SKM-1 (cell line): ENCODE measurements at regions not wholly inside any gene's neighbourhood (a gene's known extent, or its start where the extent isn't known, plus 50 kb on each side); places are given as distances from the start of the nearest gene placed in this dataset.

ENCODE experiments used
- DNase-seq: peaks from one replicate; lab custom pipeline; 2025; ENCODE audit not compliant: unreplicated experiment; lab: John Stamatoyannopoulos, UW

DNA sequence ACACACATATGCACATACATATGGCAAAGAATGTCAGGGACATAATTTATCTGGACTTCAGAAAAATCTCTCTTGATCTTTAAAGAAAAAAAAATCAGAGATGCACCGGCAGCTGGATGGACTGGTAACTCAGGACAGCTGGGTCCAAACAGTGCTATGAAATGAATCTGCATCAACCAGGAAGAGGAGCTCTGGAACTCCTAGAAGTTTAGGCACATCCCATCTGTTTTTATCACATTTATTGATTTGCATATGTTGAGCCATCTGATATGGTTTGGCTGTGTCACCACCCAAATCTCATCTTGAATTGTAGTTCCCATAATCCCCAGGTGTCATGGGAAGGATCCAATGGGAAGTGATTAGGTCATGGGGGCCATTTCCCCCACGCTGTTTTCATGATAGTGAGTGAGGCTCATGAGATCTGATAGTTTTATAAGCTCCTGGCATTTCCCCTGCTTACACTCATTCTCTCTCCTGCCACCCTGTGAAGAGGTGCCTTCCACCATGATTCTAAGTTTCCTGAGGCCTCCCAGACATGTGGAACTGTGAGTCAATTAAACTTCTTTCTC is 87.7 kb upstream of the AKIP1 start:
- DNase-seq, result no peak

DNA sequence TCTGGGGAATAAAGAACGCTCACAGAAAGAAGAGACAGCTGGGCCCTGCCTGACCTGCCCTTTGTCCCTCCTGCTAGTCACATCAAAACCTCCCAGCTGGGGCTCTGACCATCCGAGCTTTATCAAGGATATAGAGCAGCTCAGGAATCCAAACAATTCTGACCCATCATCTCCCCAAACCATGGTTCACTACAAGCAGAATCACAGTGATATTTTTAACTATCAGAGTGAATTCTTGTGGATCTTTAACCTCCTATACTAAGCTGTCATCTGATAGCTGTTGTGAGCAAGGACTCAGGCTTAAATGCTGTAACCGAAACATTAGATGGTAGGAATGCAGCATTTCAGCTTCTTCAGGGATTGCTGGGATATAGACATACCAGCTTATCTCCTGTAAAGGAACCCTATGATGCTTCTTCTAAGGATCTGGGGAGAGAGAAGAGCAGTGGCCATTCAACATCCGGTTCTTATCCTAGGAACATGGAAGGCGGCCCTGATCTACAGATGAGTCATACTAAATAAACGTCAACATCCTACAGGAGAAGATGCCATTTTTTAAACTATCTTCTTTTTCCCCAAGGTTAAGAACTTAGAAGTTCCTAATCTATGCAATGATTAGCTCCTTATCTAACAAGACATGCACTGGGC is 84.7 kb upstream of the AKIP1 start:
- no peak for DNase-seq

DNA sequence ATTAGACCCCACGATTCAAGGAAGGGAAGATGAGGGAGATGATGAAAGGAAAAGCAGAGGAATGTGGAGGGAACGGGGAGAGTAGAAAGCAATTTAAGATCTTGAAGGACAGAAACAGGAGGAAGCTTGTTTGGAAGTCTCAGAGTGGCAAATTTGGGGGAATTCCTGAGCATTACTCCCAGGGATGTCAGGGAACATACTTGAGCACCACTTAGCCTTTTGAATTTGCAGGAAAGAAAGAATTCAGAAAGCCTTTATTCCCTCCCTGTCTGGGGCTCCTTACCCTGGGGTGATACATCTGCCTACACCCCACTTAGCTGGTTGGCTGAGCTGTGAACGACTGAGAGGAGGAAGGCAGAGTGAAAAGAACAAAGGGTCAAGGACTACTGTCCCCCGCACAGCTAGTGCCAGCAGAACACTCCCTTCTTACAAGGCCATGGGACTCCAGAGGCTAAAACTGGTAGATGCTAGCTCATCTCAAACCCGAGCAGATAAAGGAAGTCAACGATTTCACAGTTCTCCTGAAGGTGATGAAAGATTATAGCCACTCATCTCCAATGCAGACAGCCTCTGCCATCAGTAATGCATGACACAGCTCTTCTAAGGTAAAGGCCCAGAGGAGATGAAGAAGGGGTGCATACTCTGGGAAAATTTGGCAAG is 84.0 kb upstream of the AKIP1 start:
- peak; percentile 91 for DNase-seq

DNA sequence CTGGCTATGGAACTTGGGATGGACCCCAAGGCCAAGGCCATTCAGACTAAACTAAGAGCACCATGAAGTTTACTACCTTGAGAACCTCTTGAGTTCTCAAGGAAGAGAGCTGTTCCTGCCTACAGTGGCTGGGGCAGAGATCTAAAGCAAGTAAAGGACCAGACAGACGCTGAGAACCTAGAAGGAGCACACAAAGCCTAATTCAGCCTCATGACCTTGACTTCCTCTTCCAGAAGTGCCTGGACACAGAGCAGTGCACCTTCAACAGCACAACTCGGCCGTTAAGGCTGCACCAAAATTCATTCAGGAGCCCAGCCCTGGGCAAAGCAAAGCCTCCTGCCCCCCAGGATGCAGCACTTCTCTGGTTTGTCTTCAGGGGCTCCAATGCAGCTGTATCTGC is 82.9 kb upstream of the AKIP1 start:
- DNase-seq, result peak; percentile 40

DNA sequence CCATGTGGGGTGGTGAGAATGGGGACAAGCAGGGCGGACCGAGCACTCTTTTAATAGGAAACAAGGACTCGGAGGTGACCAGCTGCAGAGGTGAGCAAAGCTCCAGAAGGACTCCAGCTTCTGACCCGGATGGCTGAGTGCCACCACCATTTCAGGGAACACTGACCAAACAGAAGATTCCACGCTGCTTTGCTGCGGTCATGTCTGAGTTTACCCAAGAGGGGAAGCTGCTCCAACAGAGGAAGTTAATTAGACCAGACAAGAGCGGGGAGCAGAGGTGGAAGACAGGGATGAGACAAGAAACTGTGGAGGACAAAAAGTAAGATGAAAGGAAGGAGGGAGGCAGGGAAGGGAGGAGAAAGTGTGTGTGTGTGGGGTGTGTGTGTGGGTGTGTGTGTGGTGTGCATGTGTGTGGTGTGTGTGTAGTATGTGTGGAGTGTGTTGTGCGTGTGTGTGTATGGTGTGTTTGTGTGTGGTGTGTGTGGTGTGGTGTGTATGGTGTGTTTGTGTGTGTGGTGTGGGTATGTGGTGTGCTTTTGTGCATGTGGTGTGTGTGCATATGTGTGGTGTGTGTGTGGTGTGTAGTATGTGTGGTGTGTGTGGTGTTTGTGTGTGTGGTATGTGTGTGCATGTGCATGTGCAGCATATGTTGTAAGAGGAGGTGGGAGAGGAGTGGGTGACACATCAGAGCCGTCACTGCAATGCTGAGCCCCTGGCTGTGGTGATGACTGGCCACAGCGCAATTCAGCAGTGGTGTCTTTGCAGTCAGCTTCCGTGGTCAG is 82.2 kb upstream of the AKIP1 start:
- peak; percentile 79 for DNase-seq

DNA sequence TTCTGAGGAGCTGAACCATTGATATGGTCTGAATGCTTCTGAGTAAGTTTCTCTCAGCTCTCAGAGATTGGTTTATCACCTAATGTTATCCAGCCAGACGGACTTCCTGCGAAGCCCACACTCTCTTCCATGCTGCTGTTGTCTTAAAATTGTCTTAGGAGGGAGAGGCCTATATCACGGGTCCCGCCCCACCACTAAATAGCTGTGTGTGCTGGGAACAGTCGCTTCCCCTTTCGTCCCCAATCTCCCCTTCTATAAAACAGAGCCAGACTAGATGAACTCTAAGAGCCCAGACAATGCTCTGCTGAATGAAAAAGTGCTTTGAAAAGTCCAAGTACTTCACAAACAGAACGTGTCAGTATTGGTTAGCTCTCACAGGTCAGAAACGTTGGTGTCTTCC is 81.4 kb upstream of the AKIP1 start:
- no peak for DNase-seq

DNA sequence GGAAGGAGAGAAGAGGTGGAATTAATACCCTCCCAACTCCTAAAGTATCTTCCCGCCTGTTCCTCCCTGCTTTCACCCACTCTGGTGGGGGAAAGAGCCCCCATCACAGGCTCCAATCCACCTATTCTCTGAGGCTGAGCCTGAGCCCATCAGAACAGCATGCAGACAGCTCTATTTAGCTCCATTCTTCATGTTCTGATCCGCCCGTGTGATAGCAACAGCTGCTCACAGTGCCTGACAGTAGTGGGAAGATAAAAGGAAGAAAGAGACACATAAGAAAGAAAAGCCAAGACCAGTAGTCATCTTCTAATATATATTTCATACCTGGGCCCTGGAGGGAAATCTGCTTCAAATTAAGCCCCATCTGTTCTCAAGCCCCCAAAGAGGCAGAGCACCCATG is 80.3 kb upstream of the AKIP1 start:
- DNase-seq, result no peak

DNA sequence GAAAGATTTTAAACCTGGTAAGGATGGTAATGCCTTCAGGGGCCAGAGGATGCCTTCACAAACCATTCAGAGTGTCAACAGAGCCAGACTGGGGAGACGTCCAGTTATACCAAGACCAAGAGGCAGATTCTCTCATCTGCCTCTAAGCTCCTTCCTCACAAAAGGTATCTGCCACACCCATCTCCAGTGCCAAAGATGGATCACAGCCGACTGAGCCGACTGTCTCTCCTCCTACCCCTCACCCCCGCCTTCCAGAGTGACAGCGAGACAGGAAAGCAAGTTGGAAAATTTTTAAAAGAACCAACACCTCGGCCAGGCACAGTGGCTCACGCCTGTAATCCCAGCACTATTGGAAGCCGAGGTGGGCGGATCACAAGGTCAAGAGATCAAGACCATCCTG is 79.1 kb upstream of the AKIP1 start:
- no peak for DNase-seq

DNA sequence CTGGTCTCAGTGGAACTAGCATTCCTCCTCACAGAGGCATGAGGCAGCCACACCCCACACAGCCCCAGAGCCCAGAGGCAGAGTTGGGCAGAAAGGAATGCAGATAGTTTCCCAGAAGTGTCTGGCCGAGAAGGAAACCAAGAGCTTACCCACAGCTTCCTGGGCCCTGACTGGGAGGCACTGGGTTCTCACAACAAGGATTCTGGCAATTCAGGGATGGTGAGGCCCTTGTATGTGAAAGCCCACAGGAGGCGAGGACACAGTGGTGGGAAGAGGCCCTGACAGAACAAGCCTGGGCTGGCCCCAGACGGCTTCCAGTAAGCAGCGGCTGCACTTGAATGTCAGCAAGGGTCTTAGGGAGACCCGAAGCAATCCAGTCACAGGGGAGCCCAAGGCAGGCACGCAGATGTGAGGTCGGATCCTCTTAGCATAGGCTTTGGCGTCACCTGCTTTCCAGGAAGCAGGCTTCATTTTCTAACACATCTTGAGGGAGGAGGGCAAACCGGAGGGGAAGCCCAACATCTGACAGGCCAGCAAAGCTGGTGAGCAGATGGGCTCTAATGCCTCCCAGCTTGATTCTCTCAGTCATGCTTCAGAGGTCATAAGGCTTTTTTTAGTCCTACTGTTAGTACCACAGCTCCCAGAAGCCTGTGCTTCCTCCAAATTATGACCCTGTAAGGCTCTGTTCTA is 78.3 kb upstream of the AKIP1 start:
- no peak for DNase-seq

DNA sequence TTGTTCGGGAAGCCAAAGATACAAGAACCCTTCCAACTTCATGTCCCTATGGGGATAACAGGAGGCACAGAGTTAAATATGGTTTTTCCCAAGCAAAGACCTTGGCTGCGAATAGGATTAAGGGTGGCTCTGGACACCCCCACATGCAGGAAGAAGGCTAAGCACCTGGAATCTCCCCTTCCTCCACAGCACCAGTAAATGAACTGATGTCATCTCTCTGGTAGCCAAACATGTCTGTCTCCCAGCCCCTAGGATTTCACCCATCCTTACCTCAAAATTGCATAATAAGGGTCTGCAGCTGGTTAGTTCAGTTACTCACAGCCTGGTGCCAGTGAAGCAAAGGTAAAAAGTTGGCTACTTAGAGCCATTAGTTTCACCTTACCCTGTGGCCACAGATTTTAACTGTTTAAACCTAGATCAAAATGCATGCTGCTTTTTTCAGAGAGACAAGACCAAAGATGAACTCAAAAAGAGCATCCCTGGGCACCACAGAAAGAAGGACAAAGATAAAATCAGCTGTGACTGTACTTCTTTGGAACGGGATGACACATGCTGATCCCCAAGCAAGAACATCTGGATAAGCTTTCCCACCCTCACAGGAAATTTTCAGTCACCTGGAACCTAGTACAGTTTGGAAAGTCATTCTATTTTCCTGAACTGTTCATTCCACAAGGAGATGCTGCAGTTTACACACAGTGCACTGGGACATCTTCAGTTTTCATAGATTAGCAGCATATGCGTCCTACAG is 77.2 kb upstream of the AKIP1 start:
- no peak for DNase-seq

DNA sequence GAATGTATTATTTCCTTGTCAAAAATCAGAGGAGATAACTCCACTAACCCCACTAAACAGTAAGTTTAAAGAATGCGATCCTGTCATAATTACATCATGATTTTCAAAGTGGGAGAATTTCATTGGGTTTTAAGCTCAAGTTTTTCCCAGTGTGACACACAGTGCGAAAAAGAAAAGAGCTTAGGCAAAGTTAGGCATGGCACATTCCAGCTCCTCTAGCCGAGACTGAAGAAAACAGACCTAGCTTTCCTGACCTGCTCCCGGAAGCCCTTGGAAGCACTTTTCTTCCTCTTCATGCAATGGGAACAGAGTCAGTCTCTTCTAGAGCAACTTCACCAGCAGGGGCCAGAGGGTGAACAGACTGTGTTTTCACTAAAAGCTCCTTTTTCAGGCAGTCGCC is 76.6 kb upstream of the AKIP1 start:
- no peak for DNase-seq

DNA sequence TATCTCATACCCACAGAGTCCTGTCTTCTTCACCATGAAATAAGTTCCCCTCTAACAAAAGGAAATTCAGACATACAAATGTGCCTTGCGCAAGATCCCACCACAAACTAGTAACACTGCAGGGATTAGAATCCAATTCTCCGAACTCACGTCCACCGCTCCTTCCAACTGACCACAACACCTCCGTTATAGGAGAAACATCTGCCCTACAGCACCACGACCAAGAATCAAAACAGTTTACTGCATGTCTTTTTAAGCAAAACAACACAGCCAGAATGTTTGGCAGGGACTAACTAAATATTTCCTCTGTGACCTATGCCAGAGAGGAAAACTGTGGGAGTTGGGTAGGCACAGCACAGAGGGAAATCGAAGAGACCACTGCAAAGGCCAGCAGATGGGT is 72.7 kb upstream of the AKIP1 start:
- peak; percentile 13 for DNase-seq

DNA sequence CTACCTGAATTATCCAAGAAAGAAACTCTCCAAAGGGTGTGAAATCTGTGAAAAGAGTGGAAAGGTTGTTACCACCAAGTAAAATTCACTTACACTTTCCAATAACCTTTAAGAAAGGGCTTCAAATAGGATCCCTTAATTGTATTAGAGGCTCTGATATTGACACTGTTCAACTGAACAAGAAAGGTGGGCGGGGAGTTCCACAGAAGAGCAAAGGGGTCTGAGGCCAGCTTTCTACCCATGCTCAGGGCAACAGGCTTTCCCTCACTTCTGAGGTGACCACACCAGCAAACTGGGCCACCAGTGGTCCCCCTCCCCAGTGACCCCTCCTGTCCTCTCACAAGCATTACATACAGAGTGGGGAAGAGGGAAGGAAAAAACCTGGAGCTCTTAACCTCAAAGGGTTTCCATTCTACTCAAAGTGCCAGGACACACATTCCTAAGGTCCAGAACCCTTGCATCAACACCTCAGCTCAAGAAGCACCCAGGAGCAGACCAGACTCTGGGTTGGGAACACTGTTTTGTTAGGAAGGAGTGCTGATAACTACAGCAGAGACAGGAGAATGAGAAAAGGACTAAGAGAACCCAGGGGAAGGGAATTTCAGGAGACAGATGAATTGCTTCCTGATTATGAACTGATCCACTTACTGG is 71.6 kb upstream of the AKIP1 start:
- no peak for DNase-seq

DNA sequence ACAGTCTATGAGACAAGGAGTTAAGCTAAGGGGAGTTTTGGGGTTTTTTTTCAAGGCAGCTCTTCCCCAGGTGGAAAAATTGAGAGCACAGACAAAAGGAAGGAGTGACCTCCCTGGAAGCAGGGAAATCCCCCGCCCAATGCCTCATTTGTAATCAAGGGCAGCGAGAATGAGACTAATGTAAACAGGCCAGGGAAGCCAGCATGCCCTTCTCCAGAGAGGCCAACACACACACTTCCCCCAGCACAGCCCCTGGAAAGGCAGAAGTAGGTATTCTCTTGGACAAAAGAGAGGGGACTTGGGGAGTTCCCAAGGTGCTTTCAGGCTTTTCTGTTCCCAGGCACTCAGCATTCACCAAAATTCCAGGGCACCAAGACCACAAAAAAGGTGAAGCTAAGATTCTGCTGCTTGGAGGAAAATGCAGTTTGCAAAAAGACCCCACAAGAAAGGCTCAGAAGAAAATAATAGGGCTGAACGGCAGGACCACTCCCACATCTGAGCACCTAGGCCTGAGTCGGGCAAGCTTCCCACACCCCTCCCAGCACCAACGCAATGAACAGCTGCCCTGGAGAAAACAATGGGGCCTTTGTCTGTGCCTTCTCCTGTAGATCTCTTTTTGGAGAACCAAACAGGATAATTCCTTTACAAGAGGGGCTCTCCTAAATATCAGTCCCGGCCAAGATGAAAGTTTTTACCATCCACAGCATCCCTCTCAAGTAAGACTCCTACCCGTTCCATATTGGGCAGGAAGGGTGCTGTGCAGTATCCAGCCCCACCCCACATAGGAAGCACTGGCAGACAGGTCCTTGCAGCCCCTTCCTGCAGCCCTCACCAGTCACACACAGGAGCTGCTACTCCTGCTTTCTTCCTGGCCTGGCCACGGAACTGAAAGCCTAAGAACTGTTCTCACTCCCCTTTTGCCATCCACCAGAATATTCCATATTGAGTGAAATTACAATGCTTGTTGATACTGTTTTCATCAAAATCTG is 70.7 kb upstream of the AKIP1 start:
- no peak for DNase-seq

DNA sequence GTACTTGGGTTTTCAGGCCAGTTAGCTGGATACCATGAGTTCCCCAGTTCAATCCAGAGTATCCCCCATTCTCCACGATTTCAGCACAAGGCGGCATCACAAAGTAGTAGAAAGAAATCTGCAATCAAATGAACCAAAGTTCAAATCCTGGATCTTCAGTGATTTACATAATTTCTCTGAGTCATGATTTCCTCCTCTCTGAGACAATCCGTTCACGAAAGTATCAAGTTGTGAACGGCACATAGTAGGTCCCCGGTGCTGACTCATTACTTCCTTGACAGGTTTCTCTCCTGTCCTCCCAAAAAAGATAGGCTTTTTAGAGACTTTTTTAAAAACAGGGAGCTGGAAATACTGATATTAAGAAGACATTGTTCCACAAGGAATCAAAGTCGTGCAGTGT is 69.1 kb upstream of the AKIP1 start:
- DNase-seq, result no peak

DNA sequence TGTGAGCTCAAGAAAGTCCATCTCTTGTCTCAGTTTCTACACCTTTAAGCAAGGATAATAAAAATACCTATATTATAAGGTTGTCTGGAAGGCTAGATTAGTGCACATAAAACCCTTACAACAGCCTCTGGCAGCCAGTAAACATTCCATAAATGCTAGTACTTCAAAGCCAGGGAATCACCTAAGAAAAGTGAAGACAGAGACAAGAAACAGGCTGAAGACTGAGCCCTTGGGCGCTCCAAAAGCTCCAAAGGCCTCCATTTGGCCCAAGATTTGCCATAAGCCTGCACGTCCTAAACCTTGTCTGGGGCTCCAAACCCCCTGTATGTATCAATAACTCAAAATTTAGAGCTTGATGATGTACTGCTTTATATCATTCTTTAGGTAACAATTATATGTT is 52.2 kb upstream of the AKIP1 start:
- DNase-seq, result no peak
